Omental fat pad (tissue), 3 donors: ENCODE measurements at regions not wholly inside any gene's neighbourhood (a gene's known extent, or its start where the extent isn't known, plus 50 kb on each side); places are given as distances from the start of the nearest gene placed in this dataset.

ENCODE experiments used
- ATAC-seq: fragments of 150-250 bp; one replicate; pipeline ENCODE4 v1.9.1; 2016; ENCODE audit warnings: mild to moderate bottlenecking, moderate library complexity; ENCODE audit not compliant: low FRiP score
- DNase-seq: peaks from one replicate; pipeline ENCODE4 v3.0.0-alpha.2; 2019; ENCODE audit warnings: low spot score
- CTCF ChIP-seq, 3 donors: fragments of 450-650 bp; IDR thresholded peaks; one replicate each; pipeline ENCODE4 v1.5.1; 2016 to 2017; ENCODE audit warnings: antibody characterized with exemption in 3 of 3, mild to moderate bottlenecking in 3 of 3, moderate library complexity in 2 of 3

DNA sequence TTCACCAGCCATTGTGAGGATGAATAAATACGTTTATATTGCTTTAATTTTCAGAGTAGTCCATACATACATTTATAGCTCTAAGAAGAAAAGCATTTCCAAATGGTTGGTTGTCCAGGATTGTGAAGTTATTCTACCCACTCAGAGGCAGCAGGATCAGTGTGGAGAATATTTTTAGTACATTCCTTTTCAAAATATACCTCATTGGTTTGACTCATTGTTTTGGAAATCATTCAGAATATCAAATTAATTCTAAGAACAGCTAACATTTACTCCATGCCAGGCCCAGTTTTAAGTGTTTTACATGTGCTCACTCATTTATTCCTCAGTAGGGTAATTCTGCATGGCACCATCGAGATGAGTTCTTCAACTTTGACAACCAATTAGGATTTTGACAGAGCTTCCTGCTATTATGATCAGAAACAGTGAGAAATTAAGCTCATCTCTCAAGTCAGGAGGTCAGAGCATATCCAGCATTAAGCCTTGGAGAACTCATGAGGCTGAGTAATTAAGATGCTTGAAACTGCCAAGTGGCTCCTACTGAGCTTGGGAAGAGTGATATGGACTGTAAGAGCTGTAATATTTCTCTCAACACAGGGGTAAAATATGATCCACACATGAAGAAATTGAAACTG is 153.3 kb upstream of the CLEC14A start:
- no peak for TF ChIP-seq CTCF (IDR thresholded peaks at IDR 0.05)
- DNase-seq: no peak
- ATAC-seq: no peak

- TF ChIP-seq CTCF (IDR thresholded peaks at IDR 0.05): no peak
- ATAC-seq (no peak), DNase-seq (no peak)
Measured at GRCh38 chr14:38405851-38406635, 150.2 kb upstream of the CLEC14A start.

DNA sequence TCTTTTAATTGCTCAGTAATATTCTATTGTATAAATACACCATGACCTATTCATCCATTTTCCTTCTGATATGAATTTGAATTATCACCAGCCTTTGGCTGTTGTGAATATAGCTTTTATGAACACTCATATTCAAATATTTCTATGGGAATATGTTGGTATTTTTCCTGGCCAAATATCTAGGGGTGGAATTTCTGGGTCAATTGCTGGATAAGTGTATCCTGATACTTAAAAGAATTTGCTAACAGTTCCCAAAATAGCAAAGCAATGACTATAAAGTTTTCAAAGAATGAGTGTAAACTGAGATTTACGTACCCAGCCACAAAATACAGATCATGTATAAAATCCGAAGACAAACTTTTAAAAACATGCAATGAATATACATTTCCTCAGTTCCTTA is 148.7 kb upstream of the CLEC14A start:
- ATAC-seq: no peak
- TF ChIP-seq CTCF (IDR thresholded peaks at IDR 0.05): no peak
- no peak for DNase-seq

GRCh38 chr14:38404100-38404541 is 148.2 kb upstream of the CLEC14A start:
- peak; percentile 89 for ATAC-seq
- no peak for TF ChIP-seq CTCF (IDR thresholded peaks at IDR 0.05)
- DNase-seq: no peak

DNA sequence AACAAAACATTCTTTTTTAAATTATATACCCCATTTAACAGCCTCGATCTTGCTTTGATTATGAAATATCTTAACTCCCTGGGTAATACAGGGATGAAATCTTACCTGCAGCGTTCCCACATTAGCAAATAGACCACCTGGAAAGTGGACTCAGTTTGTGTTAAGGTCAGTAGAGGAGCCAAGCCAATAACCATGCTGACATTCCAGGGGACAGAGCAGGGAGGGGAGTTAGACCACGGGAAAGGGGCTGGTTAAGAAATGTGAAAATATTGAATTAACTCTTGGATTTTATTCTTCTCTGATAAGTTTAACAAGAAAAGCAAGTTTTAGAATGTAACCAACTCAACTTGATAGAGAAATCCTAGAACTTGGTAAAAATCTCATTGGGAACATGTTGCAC is 144.9 kb upstream of the CLEC14A start:
- DNase-seq (no peak), ATAC-seq (no peak)
- TF ChIP-seq CTCF (IDR thresholded peaks at IDR 0.05): no peak

DNA sequence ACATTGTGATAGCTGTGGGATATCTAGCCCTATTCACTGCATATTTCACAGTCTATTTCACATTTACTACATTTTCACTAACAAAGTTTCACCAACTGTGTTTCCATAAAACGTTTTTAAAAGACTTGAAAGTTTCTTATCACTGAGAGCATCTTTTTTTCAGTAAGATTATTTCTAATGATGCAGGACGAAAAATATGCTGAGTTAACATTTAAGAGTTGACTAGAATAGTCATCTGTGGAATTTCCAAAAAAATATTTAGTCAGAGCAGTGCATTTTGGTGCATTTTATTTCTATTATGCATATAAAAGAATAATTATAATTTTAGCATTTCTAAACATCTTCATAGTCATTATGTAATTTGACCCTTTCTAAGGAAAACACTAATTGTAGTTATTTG is 143.8 kb upstream of the CLEC14A start:
- TF ChIP-seq CTCF (IDR thresholded peaks at IDR 0.05): no peak
- DNase-seq (no peak), ATAC-seq (no peak)

DNA sequence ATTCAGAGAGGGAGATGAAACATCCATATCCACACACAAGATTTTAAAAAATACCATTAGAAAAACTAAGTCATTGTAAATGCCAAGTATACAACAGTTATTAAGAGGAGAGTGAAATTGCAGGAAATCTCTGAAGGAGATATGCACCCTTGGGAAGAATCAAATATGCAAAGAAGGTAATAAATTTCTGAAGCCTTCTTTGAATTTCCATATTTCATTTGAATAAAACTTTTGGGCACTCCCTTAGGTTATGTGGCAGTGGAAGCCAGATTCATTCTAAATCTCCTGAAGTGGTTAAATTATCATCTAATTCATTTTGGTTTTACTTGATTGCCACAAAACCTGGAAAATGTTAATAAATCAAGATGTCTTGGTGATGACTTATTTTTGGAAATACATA is 138.9 kb upstream of the CLEC14A start:
- no peak for ATAC-seq
- DNase-seq: no peak
- TF ChIP-seq CTCF (IDR thresholded peaks at IDR 0.05): no peak
